Fibroblast of pulmonary artery (primary cell): ENCODE measurements at regions not wholly inside any gene's neighbourhood (a gene's known extent, or its start where the extent isn't known, plus 50 kb on each side); places are given as distances from the start of the nearest gene placed in this dataset.
"Not testable (repeated sequence)": the region's sequence is repeated elsewhere in the genome, so short reads cannot be mapped to it uniquely, and the experiment has no call there.

ENCODE experiments used
- DNase-seq: peaks from one replicate; pipeline ENCODE4 v3.0.0-alpha.2; 2010; ENCODE audit warnings: low read depth
- H3K4me3 ChIP-seq: replicated peaks from 2 replicates; pipeline ENCODE4 v1.5.1; 2011; ENCODE audit warnings: low read depth, mild to moderate bottlenecking, control low read depth, low read length, moderate library complexity
- CTCF ChIP-seq: IDR thresholded peaks from 2 replicates; pipeline ENCODE4 v1.5.1; 2011; ENCODE audit warnings: mild to moderate bottlenecking, control low read depth, low read length, inconsistent platforms; ENCODE audit errors: missing control alignments

- TF ChIP-seq CTCF, result no peak
- no peak for DNase-seq
- H3K4me3 ChIP-seq, result no peak overlapping the region
Observed at GRCh38 chr3:165954171-165954570, 116.9 kb upstream of the BCHE start.

GRCh38 chr3:165946360-165946759 is 109.1 kb upstream of the BCHE start:
- no peak for DNase-seq
- TF ChIP-seq CTCF, result no peak
- no peak overlapping the region for H3K4me3 ChIP-seq

- H3K4me3 ChIP-seq, result no peak overlapping the region
- no peak for DNase-seq
- TF ChIP-seq CTCF, result no peak
Observed at GRCh38 chr3:165938986-165939540, 101.8 kb upstream of the BCHE start.

GRCh38 chr3:165936081-165936480 is 98.9 kb upstream of the BCHE start:
- not testable (repeated sequence) for DNase-seq, H3K4me3 ChIP-seq

- H3K4me3 ChIP-seq, DNase-seq: not testable (repeated sequence)
Observed at GRCh38 chr3:165924301-165924791, 87.1 kb upstream of the BCHE start.

- DNase-seq, result no peak
- TF ChIP-seq CTCF, result no peak
- H3K4me3 ChIP-seq, result no peak overlapping the region
Observed at GRCh38 chr3:165920984-165921383, 83.8 kb upstream of the BCHE start.

GRCh38 chr3:165919284-165919683 is 82.1 kb upstream of the BCHE start:
- no peak for TF ChIP-seq CTCF
- DNase-seq, result no peak
- no peak overlapping the region for H3K4me3 ChIP-seq

GRCh38 chr3:165918657-165918979 is 81.4 kb upstream of the BCHE start:
- TF ChIP-seq CTCF, result no peak
- no peak for DNase-seq
- H3K4me3 ChIP-seq, result no peak overlapping the region

GRCh38 chr3:165917938-165918656 is 80.9 kb upstream of the BCHE start:
- H3K4me3 ChIP-seq, DNase-seq: not testable (repeated sequence)

- not testable (repeated sequence) for DNase-seq, H3K4me3 ChIP-seq
Observed at GRCh38 chr3:165915104-165915503, 77.9 kb upstream of the BCHE start.
